Duodenal mucosa (tissue), 2 donors: ENCODE measurements at regions not wholly inside any gene's neighbourhood (a gene's known extent, or its start where the extent isn't known, plus 50 kb on each side); places are given as distances from the start of the nearest gene placed in this dataset.

Source experiments
- H3K27ac ChIP-seq: one replicate; pipeline ENCODE4 v1.7.0; 2013; ENCODE audit warnings: low read depth, low read length
- H3K27me3 ChIP-seq, 2 donors: one replicate each; pipeline ENCODE4 v1.7.0; 2013; ENCODE audit warnings: low read length in 2 of 2, control low read depth in 1 of 2; ENCODE audit not compliant: insufficient read depth in 2 of 2, control insufficient read depth in 1 of 2
- H3K36me3 ChIP-seq, 2 donors: one replicate each; pipeline ENCODE4 v1.7.0; 2013; ENCODE audit warnings: low read length in 2 of 2, control low read depth in 1 of 2; ENCODE audit not compliant: insufficient read depth in 2 of 2, control insufficient read depth in 1 of 2
- H3K4me1 ChIP-seq, 2 donors: one replicate each; pipeline ENCODE4 v1.7.0; 2013; ENCODE audit warnings: low read length in 2 of 2, control low read depth in 1 of 2; ENCODE audit not compliant: insufficient read depth in 2 of 2, control insufficient read depth in 1 of 2
- H3K4me3 ChIP-seq, 2 donors: one replicate each; pipeline ENCODE4 v1.7.0; 2013; ENCODE audit warnings: low read length in 2 of 2, low read depth in 1 of 2
- H3K9ac ChIP-seq, 2 donors: one replicate each; pipeline ENCODE4 v1.7.0; 2013; ENCODE audit warnings: low read length in 2 of 2, low read depth in 1 of 2
- H3K9me3 ChIP-seq, 2 donors: one replicate each; pipeline ENCODE4 v1.7.0; 2013; ENCODE audit warnings: low read length in 2 of 2, control low read depth in 1 of 2; ENCODE audit not compliant: control insufficient read depth in 1 of 2

GRCh38 chr5:145324101-145324500 is 511.0 kb downstream of the PRELID2 start:
- H3K36me3 ChIP-seq = no peaks in the 10 kb centered on the region

GRCh38 chr5:145316282-145316681 is 518.9 kb downstream of the PRELID2 start:
- no peaks in the 10 kb centered on the region for H3K36me3 ChIP-seq
- no peaks in the 10 kb centered on the region for H3K4me1 ChIP-seq
- H3K9me3 ChIP-seq = no peaks in the 10 kb centered on the region

More at GRCh38 chr5:145324101-145324500, 511.0 kb downstream of the PRELID2 start:
- Histone ChIP-seq H3K9me3 (peaks cover 0 to 4% of the 10 kb centered on the region in 2 donors), H3K9ac (no peak overlapping the region), H3K4me3 (no peak overlapping the region), H3K27ac (no peak overlapping the region), H3K4me1 (no peaks in the 10 kb centered on the region), H3K27me3 (no peaks in the 10 kb centered on the region)

GRCh38 chr5:145307866-145308382 is 527.2 kb downstream of the PRELID2 start:
- Histone ChIP-seq H3K27ac (no peak overlapping the region), H3K4me1 (no peaks in the 10 kb centered on the region), H3K36me3 (no peaks in the 10 kb centered on the region), H3K4me3 (no peak overlapping the region), H3K27me3 (no peaks in the 10 kb centered on the region), H3K9me3 (no peaks in the 10 kb centered on the region), H3K9ac (no peak overlapping the region)

More at GRCh38 chr5:145316282-145316681, 518.9 kb downstream of the PRELID2 start:
- Histone ChIP-seq H3K9ac (no peak overlapping the region), H3K4me3 (no peak overlapping the region), H3K27ac (no peak overlapping the region), H3K27me3 (no peaks in the 10 kb centered on the region)

GRCh38 chr5:145295236-145295835 is 539.8 kb downstream of the PRELID2 start:
- Histone ChIP-seq H3K27me3 (no peaks in the 10 kb centered on the region), H3K4me3 (no peak overlapping the region), H3K9me3 (no peaks in the 10 kb centered on the region), H3K36me3 (no peaks in the 10 kb centered on the region), H3K4me1 (no peaks in the 10 kb centered on the region), H3K27ac (no peak overlapping the region), H3K9ac (no peak overlapping the region)

- H3K27me3 ChIP-seq = no peaks in the 10 kb centered on the region
- no peak overlapping the region for H3K9ac ChIP-seq
- no peaks in the 10 kb centered on the region for H3K4me1 ChIP-seq
- peaks cover 0 to 2% of the 10 kb centered on the region in 2 donors for H3K9me3 ChIP-seq
- no peak overlapping the region for H3K27ac ChIP-seq
- H3K4me3 ChIP-seq = no peak overlapping the region
- H3K36me3 ChIP-seq = no peaks in the 10 kb centered on the region
These were observed 540.8 kb downstream of the PRELID2 start for GRCh38 chr5:145294331-145294730.

GRCh38 chr5:145293716-145294115 is 541.4 kb downstream of the PRELID2 start:
- H3K27me3 ChIP-seq = no peaks in the 10 kb centered on the region
- no peak overlapping the region for H3K4me3 ChIP-seq
- peaks cover 0 to 2% of the 10 kb centered on the region in 2 donors for H3K9me3 ChIP-seq
- H3K9ac ChIP-seq = no peak overlapping the region
- H3K36me3 ChIP-seq = no peaks in the 10 kb centered on the region
- H3K4me1 ChIP-seq = no peaks in the 10 kb centered on the region
- no peak overlapping the region for H3K27ac ChIP-seq

- Histone ChIP-seq H3K9me3 (peaks cover 0 to 2% of the 10 kb centered on the region in 2 donors), H3K4me1 (no peaks in the 10 kb centered on the region), H3K27ac (no peak overlapping the region), H3K27me3 (no peaks in the 10 kb centered on the region), H3K36me3 (no peaks in the 10 kb centered on the region), H3K9ac (no peak overlapping the region), H3K4me3 (no peak overlapping the region)
These were observed 542.9 kb downstream of the PRELID2 start for GRCh38 chr5:145292278-145292677.

- Histone ChIP-seq H3K9me3 (no peaks in the 10 kb centered on the region), H3K27ac (no peak overlapping the region), H3K4me3 (no peak overlapping the region), H3K36me3 (no peaks in the 10 kb centered on the region), H3K4me1 (no peaks in the 10 kb centered on the region), H3K27me3 (no peaks in the 10 kb centered on the region), H3K9ac (no peak overlapping the region)
These were observed 551.9 kb downstream of the PRELID2 start for GRCh38 chr5:145283141-145283810.

GRCh38 chr5:145280806-145281205 is 554.3 kb downstream of the PRELID2 start:
- H3K4me3 ChIP-seq = no peak overlapping the region
- no peaks in the 10 kb centered on the region for H3K4me1 ChIP-seq
- no peaks in the 10 kb centered on the region for H3K36me3 ChIP-seq
- no peaks in the 10 kb centered on the region for H3K9me3 ChIP-seq
- no peaks in the 10 kb centered on the region for H3K27me3 ChIP-seq
- no peak overlapping the region for H3K27ac ChIP-seq
- H3K9ac ChIP-seq = no peak overlapping the region

- Histone ChIP-seq H3K4me3 (no peak overlapping the region), H3K27me3 (no peaks in the 10 kb centered on the region), H3K9ac (no peak overlapping the region), H3K9me3 (no peaks in the 10 kb centered on the region), H3K36me3 (no peaks in the 10 kb centered on the region), H3K27ac (no peak overlapping the region), H3K4me1 (no peaks in the 10 kb centered on the region)
These were observed 554.9 kb downstream of the PRELID2 start for GRCh38 chr5:145280214-145280613.
